SHP77 (cell line): ENCODE measurements at regions not wholly inside any gene's neighbourhood (a gene's known extent, or its start where the extent isn't known, plus 50 kb on each side); places are given as distances from the start of the nearest gene placed in this dataset.

Experiments used
- DNase-seq, 2 experiments: peaks; one replicate each; lab custom pipeline; 2025; lab: John Stamatoyannopoulos, UW

DNA sequence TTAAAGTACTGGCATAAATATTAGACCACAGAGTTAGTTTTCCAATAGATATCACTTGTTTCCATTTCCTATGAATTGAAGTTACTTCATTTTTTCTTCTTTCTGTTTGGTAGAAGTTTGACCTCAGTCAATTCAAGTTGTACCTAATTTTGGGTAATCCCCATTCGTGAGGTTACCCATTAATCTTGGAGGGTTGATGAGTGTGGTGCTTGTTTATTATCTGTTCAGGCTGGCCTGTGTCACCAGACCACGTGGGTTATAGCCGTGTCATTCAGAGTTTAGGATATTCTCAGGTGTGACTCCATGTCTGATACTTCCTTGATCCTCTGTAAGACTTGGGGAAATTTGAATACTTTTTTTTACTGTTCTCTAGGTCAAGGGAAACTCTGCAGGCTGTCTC is 133.9 kb upstream of the TPK1 start:
- DNase-seq = no peak

DNA sequence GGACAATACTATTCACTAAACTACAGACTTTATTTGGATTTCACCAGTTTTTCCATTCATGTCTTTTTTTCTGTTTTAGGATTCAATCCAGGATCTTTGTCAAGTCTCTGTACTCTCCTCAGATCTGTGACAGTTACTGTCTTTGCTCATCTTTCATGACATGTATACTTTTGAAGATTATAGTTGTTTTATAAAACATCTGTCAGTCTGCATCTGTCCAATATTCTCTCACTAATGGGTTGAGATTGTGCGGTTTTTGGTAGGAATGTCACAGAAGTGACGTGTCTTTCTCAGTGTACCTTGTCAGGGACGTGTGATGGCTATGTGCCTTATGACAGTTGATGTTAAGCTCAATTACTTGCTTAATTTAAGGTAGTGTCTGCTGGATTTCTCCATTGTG is 124.9 kb upstream of the TPK1 start:
- no peak for DNase-seq

DNA sequence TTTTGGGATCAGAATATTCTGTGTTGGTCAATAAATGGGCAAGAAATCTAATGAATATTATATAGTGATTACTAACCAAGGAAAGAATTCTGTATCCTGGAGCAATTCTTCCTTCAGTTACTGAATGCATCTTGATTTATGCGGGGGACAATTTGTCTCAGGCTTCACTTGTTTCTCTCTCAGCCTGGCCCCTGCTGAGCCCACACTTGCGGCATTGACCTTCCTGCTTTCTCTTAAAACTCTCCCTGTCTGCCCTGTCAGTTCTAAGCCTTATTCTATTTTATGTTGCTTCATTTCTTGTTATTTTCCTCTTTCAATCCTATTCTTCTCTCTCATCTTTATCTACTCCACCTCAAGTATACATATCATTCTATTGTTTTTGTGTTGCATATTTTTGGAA is 122.1 kb upstream of the TPK1 start:
- DNase-seq = no peak

DNA sequence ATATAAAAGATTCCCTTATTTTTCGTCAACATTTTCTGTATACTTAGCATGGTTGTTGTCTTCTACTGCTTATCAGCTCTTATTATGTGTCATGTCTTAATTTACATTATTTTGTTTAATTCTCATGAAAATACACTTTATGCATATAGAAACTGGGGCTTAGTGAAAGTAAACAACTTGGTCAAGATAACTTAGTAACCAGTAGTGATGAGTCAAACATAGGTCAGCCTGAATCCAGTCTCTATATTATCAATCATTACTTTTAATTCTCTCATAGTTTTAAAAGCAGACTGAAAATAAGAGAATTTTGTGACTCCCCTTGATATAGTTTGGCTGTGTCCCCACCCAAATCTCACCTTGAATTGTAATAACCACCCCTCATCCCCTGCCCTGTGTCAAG is 119.6 kb upstream of the TPK1 start:
- DNase-seq = no peak

DNA sequence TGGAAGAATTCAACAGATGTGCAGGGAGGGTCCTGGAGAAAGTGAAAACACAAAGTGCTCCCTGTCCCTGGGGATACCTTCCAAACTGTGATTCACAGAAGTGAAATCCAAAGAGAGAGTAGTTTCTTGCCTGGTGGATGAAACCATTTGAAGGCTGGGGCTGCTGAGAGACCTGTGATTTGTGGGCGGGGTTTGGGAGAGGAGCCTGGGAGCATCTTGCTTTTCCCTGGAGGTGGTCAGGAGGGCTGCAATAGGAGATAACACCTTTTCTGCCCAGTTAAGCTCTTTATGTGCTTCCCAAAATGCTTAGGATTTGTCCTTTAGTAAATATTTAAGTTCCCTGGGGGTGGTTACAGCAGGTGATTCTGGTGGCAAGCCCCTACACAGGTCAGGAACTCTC is 105.3 kb upstream of the TPK1 start:
- DNase-seq = no peak

DNA sequence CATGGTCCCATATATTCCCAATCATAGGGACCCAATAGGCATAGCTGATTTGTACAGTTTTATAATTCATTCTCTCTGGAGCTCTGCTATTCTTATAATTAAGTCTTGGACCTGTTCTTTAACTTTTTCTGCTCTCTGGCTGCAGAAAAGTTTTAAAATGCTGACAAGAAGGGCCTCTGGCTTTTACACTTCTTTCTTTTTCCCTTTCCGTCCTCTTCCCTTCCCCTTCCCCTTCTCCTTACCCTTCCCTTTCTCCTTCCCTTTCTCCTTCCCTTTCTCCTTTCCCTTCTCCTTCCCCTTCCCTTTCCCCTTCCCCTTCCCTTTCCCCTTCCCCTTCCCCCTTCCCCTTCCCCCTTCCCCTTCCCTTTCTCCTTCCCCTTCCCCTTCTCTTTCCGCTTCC is 101.3 kb upstream of the TPK1 start:
- DNase-seq = no peak

DNA sequence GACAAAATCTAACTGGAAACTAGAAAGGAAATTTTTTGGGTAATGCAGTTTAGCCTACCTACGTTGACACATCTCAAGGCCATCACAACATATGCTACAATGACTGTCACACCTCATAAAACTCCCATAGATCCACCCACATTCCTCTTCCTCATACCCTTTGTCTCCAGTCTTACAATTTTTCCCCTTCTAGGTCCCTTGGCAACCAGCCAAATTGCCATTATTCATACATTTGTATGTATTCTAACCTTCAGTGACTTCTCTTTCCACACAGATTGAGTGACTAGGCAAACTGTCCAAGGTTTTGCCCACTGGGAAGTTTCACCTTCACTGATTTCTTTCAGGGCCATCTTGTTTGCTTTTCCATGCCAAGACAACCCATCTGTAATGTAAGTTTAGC is 100.5 kb upstream of the TPK1 start:
- DNase-seq = no peak

DNA sequence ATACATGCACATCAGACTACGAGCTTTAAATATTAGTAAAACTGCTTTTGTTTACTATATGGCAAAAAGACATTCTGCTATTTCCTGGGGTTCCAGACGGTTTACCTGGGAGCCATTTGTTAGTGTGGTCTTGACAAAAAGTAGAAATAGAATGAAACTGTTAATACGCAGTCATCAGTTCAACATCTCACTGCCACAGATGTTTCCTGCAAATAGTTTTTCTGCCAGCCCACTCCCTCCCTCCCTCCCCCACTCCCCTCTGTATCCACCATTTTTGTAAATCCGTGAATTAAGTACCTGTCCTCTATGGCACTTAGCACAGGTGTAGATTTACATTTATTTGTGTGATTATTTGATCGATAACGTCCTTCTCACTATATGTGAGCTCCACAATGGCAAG is 74.6 kb upstream of the TPK1 start:
- DNase-seq = no peak

DNA sequence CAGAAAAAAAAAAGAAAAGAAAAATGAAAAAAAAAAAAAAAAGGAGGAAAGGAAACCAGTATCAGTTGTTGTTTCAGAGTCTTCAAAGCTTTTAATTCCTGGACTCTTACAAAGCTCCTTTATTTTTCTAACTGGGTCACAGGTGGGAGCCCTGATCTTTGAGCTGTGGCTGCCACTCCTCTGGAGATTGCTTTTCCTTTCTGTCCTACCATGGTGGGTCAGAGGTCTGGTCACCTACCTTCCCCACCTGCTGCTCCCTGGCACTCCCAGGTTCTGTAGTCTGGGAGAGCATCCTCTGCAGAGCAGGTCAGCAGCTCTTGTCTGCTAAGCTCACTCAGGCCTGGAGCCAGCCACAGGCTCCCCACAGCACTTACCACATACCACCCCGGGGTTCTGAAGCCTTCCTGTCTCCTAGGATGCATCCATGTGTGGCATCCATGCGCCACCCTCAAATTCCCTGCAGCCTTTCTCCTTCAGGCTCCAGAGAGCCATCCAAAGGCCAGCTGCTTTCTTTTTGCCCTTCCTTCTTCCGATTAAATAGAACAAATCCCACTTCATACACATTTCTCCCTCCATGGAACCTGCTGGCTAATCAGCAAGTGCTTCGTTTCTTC is 73.2 kb upstream of the TPK1 start:
- no peak for DNase-seq

DNA sequence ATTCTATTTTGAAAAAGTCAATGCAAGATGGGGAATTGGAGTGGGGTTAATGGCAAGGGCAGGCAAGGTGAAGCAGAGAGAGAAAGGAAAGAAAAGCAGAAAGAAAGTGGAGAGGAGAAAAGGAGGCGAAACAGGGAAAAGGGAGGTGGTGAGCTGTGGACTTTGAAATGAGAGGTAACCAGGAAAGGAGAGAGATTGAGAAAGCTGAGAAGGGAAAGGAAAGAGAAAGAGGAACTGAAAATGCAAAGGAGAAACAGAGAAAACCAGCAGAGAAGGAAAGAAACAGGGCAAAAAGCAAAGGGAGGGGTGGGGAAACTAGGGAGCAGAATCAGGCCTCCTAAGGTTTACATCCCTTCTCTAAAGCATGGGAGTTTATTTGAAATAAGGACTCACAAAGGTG is 72.5 kb upstream of the TPK1 start:
- DNase-seq = no peak

DNA sequence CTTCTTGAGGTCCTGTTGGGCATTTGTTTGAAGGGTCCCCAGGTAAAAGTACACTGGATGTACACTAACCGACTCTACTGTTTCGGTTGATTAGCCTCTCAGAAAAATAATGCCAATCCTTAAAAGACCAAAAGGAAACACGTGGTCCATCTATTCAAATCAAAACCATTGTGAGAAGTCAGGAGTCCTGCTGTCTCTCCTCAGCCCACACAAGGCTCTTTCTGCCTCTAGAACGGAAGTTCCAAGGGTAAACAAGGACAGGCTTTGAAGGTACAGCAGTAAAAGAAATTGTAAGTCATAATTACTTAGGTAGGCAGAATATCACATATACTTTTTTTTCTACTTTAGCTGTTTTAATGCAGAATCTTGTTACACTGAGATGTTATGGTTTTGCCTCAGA is 71.7 kb upstream of the TPK1 start:
- no peak for DNase-seq

DNA sequence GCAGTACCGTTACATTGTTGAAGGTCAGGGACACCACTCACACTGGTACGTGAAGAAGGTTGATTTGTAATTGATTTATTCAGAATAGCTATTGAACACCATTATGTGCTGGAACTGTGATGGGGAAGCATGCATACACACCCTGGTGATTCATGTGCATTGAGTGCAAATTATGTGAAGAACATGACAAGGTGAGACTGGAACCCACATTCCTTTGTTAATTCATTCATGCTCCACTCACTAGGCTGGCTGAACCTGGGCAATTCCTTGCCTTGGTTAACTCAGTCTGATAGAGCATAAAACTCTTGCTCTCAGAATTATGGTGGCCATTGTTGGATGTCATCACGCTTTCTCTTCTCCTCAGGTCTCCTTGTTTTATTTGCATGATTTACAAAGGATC is 67.3 kb upstream of the TPK1 start:
- no peak for DNase-seq

DNA sequence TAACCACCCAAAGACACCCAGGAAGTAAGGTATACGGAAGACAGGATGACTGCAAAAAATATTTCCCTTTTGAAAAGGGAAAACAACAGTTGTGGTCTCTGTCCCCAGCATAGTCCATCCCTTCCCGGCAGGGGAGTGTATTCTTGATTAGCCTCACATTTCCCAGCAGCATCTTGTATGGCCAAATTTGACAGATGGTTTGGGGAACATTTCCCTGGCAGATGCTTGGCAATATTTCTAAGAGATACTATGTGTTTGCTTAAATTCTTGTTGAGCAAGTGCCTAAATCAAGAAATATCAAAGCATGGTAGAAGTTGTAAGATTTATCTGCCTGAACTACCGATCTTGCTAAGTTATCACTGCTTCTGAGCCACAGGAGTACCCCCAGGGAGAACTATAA is 56.9 kb upstream of the TPK1 start:
- no peak for DNase-seq
